Activated CD4-positive, alpha-beta memory T cell treated with anti-CD3 and anti-CD28 coated beads for 36 hours (primary cell): ENCODE measurements at regions not wholly inside any gene's neighbourhood (a gene's known extent, or its start where the extent isn't known, plus 50 kb on each side); places are given as distances from the start of the nearest gene placed in this dataset.
"Not testable (repeated sequence)": the region's sequence is repeated elsewhere in the genome, so short reads cannot be mapped to it uniquely, and the experiment has no call there.

Experiments
- CTCF ChIA-PET: fragments of 350-600 bp; sonication (Branson Sonifier 250); formaldehyde crosslinking; loops from one replicate; lab custom pipeline; 2021; ENCODE audit warnings: antibody characterized with exemption, inconsistent platforms; lab: Charles Lee
- POLR2A ChIA-PET: fragments of 350-600 bp; sonication (Branson Sonifier 250); formaldehyde crosslinking; loops from one replicate; lab custom pipeline; 2021; ENCODE audit warnings: antibody characterized with exemption; lab: Charles Lee
- DNase-seq: peaks from one replicate; pipeline ENCODE4 v3.0.0-alpha.2; 2020
- H3K27ac Mint-ChIP-seq: one replicate; pipeline ENCODE4 v1.8.0; 2021; ENCODE audit warnings: mixed read lengths
- H3K27me3 Mint-ChIP-seq: one replicate; pipeline ENCODE4 v1.8.0; 2021; ENCODE audit warnings: mixed read lengths
- H3K36me3 Mint-ChIP-seq: one replicate; pipeline ENCODE4 v1.8.0; 2021; ENCODE audit warnings: mixed read lengths
- H3K4me1 Mint-ChIP-seq: one replicate; pipeline ENCODE4 v1.8.0; 2021; ENCODE audit warnings: low read depth, mixed read lengths
- H3K4me3 Mint-ChIP-seq: one replicate; pipeline ENCODE4 v1.8.0; 2021; ENCODE audit warnings: mild to moderate bottlenecking, mixed read lengths
- H3K9me3 Mint-ChIP-seq: one replicate; pipeline ENCODE4 v1.8.0; 2021; ENCODE audit warnings: mixed read lengths
- intact Hi-C: fragments of 100-400 bp; cut with micrococcal nuclease; formaldehyde crosslinking; loops from one replicate; pipeline ENCODE4 v1.15.1; 2023

GRCh38 chr12:20040831-20041230, 327.5 kb upstream of the PDE3A start:
- H3K27me3 Mint-ChIP-seq, result peaks cover 3% of the 10 kb centered on the region
- no peaks in the 10 kb centered on the region for H3K9me3 Mint-ChIP-seq
- H3K36me3 Mint-ChIP-seq, result no peaks in the 10 kb centered on the region

GRCh38 chr12:20044351-20044750, 324.0 kb upstream of the PDE3A start:
- ChIA-PET CTCF (no interaction called here), POLR2A (no interaction called here)
- intact Hi-C loops, result no loop called here
- no peak overlapping the region for H3K4me3 Mint-ChIP-seq
- H3K27ac Mint-ChIP-seq, result no peak overlapping the region
- H3K27me3 Mint-ChIP-seq, result peaks cover 3% of the 10 kb centered on the region
- DNase-seq, result no peak
- H3K9me3 Mint-ChIP-seq, result no peaks in the 10 kb centered on the region
- no peaks in the 10 kb centered on the region for H3K36me3 Mint-ChIP-seq
- H3K4me1 Mint-ChIP-seq, result no peaks in the 10 kb centered on the region

More at GRCh38 chr12:20040831-20041230, 327.5 kb upstream of the PDE3A start:
- ChIA-PET POLR2A (no interaction called here), CTCF (no interaction called here)
- DNase-seq, result no peak
- intact Hi-C loops, result no loop called here
- H3K4me3 Mint-ChIP-seq, result no peak overlapping the region
- H3K4me1 Mint-ChIP-seq, result no peaks in the 10 kb centered on the region
- H3K27ac Mint-ChIP-seq, result no peak overlapping the region

- ChIA-PET CTCF (no interaction called here), POLR2A (no interaction called here)
- Mint-ChIP-seq H3K27me3 (peaks cover 2% of the 10 kb centered on the region), H3K27ac (no peak overlapping the region), H3K36me3 (no peaks in the 10 kb centered on the region), H3K4me3 (no peak overlapping the region), H3K9me3 (no peaks in the 10 kb centered on the region), H3K4me1 (no peaks in the 10 kb centered on the region)
- DNase-seq, result no peak
- intact Hi-C loops, result no loop called here
These were observed 323.5 kb upstream of the PDE3A start for GRCh38 chr12:20044846-20045245.

GRCh38 chr12:20047901-20048300, 320.4 kb upstream of the PDE3A start:
- no peak overlapping the region for H3K27ac Mint-ChIP-seq
- DNase-seq, result no peak
- no peaks in the 10 kb centered on the region for H3K27me3 Mint-ChIP-seq
- no peaks in the 10 kb centered on the region for H3K4me1 Mint-ChIP-seq
- no peaks in the 10 kb centered on the region for H3K36me3 Mint-ChIP-seq
- CTCF ChIA-PET, result no interaction called here
- intact Hi-C loops, result no loop called here
- H3K4me3 Mint-ChIP-seq, result no peak overlapping the region
- no peaks in the 10 kb centered on the region for H3K9me3 Mint-ChIP-seq
- POLR2A ChIA-PET, result no interaction called here

- H3K9me3 Mint-ChIP-seq, result no peaks in the 10 kb centered on the region
- H3K4me3 Mint-ChIP-seq, result no peak overlapping the region
- H3K27me3 Mint-ChIP-seq, result no peaks in the 10 kb centered on the region
- ChIA-PET POLR2A (no interaction called here), CTCF (no interaction called here)
- H3K4me1 Mint-ChIP-seq, result no peaks in the 10 kb centered on the region
- intact Hi-C loops, result no loop called here
- no peaks in the 10 kb centered on the region for H3K36me3 Mint-ChIP-seq
- no peak for DNase-seq
- H3K27ac Mint-ChIP-seq, result no peak overlapping the region
These were observed 318.1 kb upstream of the PDE3A start for GRCh38 chr12:20050221-20050620.

DNA sequence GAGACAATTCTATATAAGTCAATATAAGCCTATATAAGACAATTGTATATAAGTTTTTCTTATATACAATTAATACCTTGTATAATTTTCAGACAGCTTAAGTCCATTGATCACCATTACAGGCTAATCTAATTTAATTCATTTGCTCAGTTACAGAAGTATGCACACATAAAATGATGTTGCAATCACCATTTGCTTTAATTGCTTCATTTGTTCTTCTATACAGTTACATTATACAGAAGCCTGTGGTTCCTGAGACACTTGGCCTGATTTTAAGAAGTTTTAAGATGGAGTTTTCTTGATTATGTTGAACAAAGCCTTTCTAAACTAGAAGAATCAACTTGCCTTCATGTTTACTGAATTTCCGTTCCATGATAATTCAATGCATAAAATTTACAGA, 314.6 kb upstream of the PDE3A start:
- Mint-ChIP-seq H3K4me3 (no peak overlapping the region), H3K27ac (no peak overlapping the region), H3K36me3 (no peaks in the 10 kb centered on the region), H3K9me3 (no peaks in the 10 kb centered on the region), H3K27me3 (no peaks in the 10 kb centered on the region), H3K4me1 (no peaks in the 10 kb centered on the region)
- intact Hi-C loops, result no loop called here
- CTCF ChIA-PET, result no interaction called here
- no peak for DNase-seq
- POLR2A ChIA-PET, result no interaction called here

DNA sequence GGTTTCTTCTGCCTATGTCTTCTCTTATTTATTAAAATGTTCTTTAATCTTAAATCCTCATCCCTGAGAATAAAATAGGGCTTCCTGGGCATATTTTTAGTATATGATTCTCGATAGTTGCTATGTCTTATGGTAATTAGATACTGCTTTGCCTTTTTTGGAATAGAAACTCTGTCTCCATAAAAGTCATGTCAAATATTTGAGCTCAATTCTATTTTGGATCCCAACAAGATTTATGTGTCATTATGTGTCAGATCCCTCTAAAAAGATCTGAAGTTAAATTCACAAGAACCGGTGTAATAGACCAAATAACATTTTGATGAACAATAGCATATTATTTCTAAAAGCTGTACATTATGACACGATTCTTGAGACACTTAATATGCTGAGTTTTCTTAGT, 312.5 kb upstream of the PDE3A start:
- DNase-seq, result no peak
- CTCF ChIA-PET, result no interaction called here
- POLR2A ChIA-PET, result no interaction called here
- no peaks in the 10 kb centered on the region for H3K27me3 Mint-ChIP-seq
- peaks cover 2% of the 10 kb centered on the region for H3K9me3 Mint-ChIP-seq
- no peak overlapping the region for H3K4me3 Mint-ChIP-seq
- H3K27ac Mint-ChIP-seq, result no peak overlapping the region
- H3K36me3 Mint-ChIP-seq, result no peaks in the 10 kb centered on the region
- no peaks in the 10 kb centered on the region for H3K4me1 Mint-ChIP-seq
- intact Hi-C loops, result no loop called here

GRCh38 chr12:20057398-20057797, 310.9 kb upstream of the PDE3A start:
- intact Hi-C loops, result no loop called here
- no peaks in the 10 kb centered on the region for H3K4me1 Mint-ChIP-seq
- no peaks in the 10 kb centered on the region for H3K36me3 Mint-ChIP-seq
- ChIA-PET POLR2A (no interaction called here), CTCF (no interaction called here)
- peaks cover 2% of the 10 kb centered on the region for H3K9me3 Mint-ChIP-seq
- H3K27me3 Mint-ChIP-seq, result no peaks in the 10 kb centered on the region
- no peak for DNase-seq
- H3K27ac Mint-ChIP-seq, result no peak overlapping the region
- H3K4me3 Mint-ChIP-seq, result no peak overlapping the region

GRCh38 chr12:20063116-20063515, 305.2 kb upstream of the PDE3A start:
- no peaks in the 10 kb centered on the region for H3K4me1 Mint-ChIP-seq
- intact Hi-C loops, result no loop called here
- DNase-seq, result no peak
- H3K36me3 Mint-ChIP-seq, result no peaks in the 10 kb centered on the region
- CTCF ChIA-PET, result no interaction called here
- H3K4me3 Mint-ChIP-seq, result no peak overlapping the region
- no peaks in the 10 kb centered on the region for H3K27me3 Mint-ChIP-seq
- no peak overlapping the region for H3K27ac Mint-ChIP-seq
- H3K9me3 Mint-ChIP-seq, result peaks cover 2% of the 10 kb centered on the region
- POLR2A ChIA-PET, result no interaction called here

GRCh38 chr12:20077618-20078017, 290.7 kb upstream of the PDE3A start:
- H3K27me3 Mint-ChIP-seq, result no peaks in the 10 kb centered on the region
- no peak for DNase-seq
- no peaks in the 10 kb centered on the region for H3K4me1 Mint-ChIP-seq
- H3K4me3 Mint-ChIP-seq, result no peak overlapping the region
- intact Hi-C loops, result no loop called here
- peaks cover 3% of the 10 kb centered on the region for H3K9me3 Mint-ChIP-seq
- ChIA-PET POLR2A (no interaction called here), CTCF (no interaction called here)
- no peak overlapping the region for H3K27ac Mint-ChIP-seq
- no peaks in the 10 kb centered on the region for H3K36me3 Mint-ChIP-seq

DNA sequence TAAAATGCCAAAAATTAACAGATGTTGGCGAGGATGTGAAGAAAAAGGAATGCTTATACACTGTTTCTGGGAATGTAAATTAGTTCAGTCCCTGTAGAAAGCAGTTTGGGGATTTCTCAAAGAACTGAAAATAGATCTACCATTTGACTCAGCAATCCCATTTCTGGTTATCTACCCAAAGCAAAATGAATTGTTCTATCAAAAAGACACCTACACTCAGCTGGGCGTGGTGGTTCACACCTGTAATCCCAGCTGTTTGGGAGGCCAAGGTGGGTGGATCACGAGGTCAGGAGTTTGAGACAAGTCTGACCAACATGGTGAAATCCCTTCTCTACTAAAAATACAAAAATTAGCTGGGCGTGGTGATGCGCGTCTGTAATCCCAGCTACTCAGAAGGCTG, 279.3 kb upstream of the PDE3A start:
- CTCF ChIA-PET, result no interaction called here
- Mint-ChIP-seq H3K4me1 (no peaks in the 10 kb centered on the region), H3K27me3 (peaks cover 3% of the 10 kb centered on the region), H3K36me3 (no peaks in the 10 kb centered on the region), H3K4me3 (no peak overlapping the region), H3K27ac (no peak overlapping the region), H3K9me3 (peaks cover 3% of the 10 kb centered on the region)
- no peak for DNase-seq
- intact Hi-C loops, result no loop called here
- POLR2A ChIA-PET, result no interaction called here

DNA sequence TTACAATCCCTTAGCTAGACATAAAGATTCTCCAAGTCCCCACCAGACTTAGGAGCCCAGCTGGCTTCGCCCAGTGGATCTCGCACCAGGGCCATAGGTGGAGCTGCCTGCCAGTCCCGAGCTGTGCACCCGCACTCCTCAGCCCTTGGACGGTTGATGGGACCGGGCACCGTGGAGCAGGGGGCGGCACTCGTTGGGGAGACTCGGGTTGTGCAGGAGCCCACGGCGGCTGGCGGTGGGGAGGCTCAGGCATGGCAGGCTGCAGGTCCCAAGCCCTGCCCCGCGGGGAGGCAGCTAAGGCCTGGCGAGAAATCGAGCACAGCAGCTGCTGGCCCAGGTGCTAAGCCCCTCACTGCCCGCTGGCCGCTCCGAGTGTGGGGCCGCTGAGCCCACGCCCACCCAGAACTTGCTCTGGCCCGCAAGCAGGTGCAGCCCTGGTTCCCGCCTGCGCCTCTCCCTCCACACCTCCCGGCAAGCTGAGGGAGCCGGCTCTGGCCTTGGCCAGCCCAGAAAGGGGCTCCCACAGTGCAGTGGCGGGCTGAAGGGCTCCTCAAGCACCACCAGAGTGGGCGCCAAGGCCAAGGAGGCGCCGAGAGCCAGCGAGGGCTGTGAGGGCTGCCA, 275.0 kb upstream of the PDE3A start:
- H3K36me3 Mint-ChIP-seq, CTCF ChIA-PET, H3K4me1 Mint-ChIP-seq, DNase-seq, H3K27me3 Mint-ChIP-seq, intact Hi-C loops, H3K27ac Mint-ChIP-seq, H3K9me3 Mint-ChIP-seq, H3K4me3 Mint-ChIP-seq, POLR2A ChIA-PET: not testable (repeated sequence)

DNA sequence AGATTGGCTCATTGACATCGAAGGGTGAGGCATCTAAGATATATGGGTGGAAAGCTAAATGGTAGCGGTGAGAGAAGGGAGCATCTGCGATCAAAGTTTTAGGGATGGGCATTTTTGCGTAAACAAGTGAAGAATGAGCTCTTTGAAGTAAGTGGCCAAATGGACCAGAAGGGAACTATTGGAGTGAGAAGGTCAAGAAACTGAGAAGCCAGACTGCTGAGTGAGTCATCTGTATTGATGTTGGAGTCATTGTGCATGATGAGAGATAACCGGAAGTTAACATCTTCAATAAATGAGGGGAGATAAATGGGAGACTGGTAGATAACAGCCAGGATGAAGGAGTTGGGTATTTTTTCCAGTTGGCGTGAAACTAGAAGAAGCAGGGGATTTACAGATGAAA, 271.9 kb upstream of the PDE3A start:
- H3K9me3 Mint-ChIP-seq, result peaks cover 3% of the 10 kb centered on the region
- POLR2A ChIA-PET, result no interaction called here
- H3K4me1 Mint-ChIP-seq, result no peaks in the 10 kb centered on the region
- no peak for DNase-seq
- CTCF ChIA-PET, result no interaction called here
- H3K27ac Mint-ChIP-seq, result no peak overlapping the region
- no peaks in the 10 kb centered on the region for H3K27me3 Mint-ChIP-seq
- intact Hi-C loops, result no loop called here
- H3K4me3 Mint-ChIP-seq, result no peak overlapping the region
- H3K36me3 Mint-ChIP-seq, result no peaks in the 10 kb centered on the region
